Body of pancreas (tissue), 4 donors: ENCODE measurements at regions not wholly inside any gene's neighbourhood (a gene's known extent, or its start where the extent isn't known, plus 50 kb on each side); places are given as distances from the start of the nearest gene placed in this dataset.

Experiments used
- ATAC-seq: fragments of 150-250 bp; one replicate; pipeline ENCODE4 v1.9.1; 2016
- DNase-seq, 4 donors: peaks; one replicate each; pipeline ENCODE4 v3.0.0-alpha.2; 2019
- H3K27ac ChIP-seq, 4 donors: fragments of 200-600 bp; sonication (generic); 1 replicate in 3 of 4; 2 replicates in 1 of 4; pipeline versions ENCODE4 v1.5.1 to v1.6.1; 2016 to 2019; ENCODE audit warnings: mild to moderate bottlenecking in 1 of 4, mixed read lengths in 1 of 4, moderate library complexity in 1 of 4
- H3K27me3 ChIP-seq, 2 donors: fragments of 200-600 bp; sonication (generic); one replicate each; pipeline ENCODE4 v1.6.0; 2016; ENCODE audit warnings: mild to moderate bottlenecking in 1 of 2
- H3K36me3 ChIP-seq, 2 donors: fragments of 200-600 bp; sonication (generic); replicated peaks in 1 of 2; 2 replicates each; pipeline ENCODE4 v1.5.1; 2016; ENCODE audit warnings: low read depth in 2 of 2; ENCODE audit not compliant: insufficient read depth in 1 of 2
- H3K4me1 ChIP-seq: fragments of 200-600 bp; sonication (generic); one replicate; pipeline ENCODE4 v1.6.0; 2016
- H3K4me3 ChIP-seq, 2 donors: fragments of 200-600 bp; sonication (generic); 1 replicate in 1 of 2; 2 replicates in 1 of 2; pipeline ENCODE4 v1.5.1; 2016 to 2019
- H3K9me3 ChIP-seq, 3 donors: fragments of 200-600 bp; sonication (generic); 1 replicate in 2 of 3; 2 replicates in 1 of 3; pipeline ENCODE4 v1.5.1; 2016
- CTCF ChIP-seq, 7 experiments: fragments of 450-650 bp in 4 of 7; fragments of 200-600 bp in 3 of 7; sonication (generic) in 3 of 7; IDR thresholded peaks; one replicate each; pipeline ENCODE4 v1.5.1; 2016 to 2019; ENCODE audit warnings: antibody characterized with exemption in 7 of 7
- POLR2A ChIP-seq, 3 donors: fragments of 450-650 bp; IDR thresholded peaks; one replicate each; pipeline ENCODE4 v1.6.1; 2016; ENCODE audit warnings: antibody characterized with exemption in 3 of 3, mild to moderate bottlenecking in 2 of 3
- WGBS, 2 donors: methylation state at CpG; one replicate each; pipeline ENCODE4 v1.1.5; 2017; 5-methylcytosine and 5-hydroxymethylcytosine counted together
- intact Hi-C: fragments of 100-400 bp; cut with DNase I; formaldehyde crosslinking; loops from one replicate; pipeline ENCODE4 v1.15.1; 2023

DNA sequence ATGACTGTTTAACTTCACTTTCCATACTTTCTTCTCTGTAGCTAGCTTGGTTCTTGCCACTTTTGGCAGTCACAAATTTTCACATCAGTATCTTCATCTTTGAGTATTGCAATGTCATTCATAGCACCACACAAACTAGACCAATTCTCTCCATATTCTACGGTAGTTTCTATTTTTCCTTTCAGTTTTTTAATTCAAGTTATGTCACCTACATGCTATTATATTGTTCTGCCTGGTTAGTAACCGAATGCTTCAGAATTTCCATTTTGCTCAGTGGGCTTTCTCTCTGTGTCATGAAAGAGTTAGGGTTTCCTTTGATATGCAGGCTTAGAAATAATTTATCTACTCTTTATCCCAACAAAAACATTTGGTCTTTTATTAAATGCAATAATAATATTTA is 896.5 kb downstream of the GATA3 start:
- no peak for DNase-seq
- WGBS, 2 donors, result 58 to 76% methylated on average over 2 of the region's 2 CpGs
- intact Hi-C loops, result no loop called here
- no peak for ATAC-seq
- H3K9me3 ChIP-seq, result no peaks in the 10 kb centered on the region
- H3K4me1 ChIP-seq, result no peaks in the 10 kb centered on the region
- no peaks in the 10 kb centered on the region for H3K27me3 ChIP-seq
- no peak overlapping the region for H3K27ac ChIP-seq
- no peaks in the 10 kb centered on the region for H3K36me3 ChIP-seq
- TF ChIP-seq POLR2A (IDR thresholded peaks at IDR 0.05) (no peak), CTCF (IDR thresholded peaks at IDR 0.05) (no peak)
- no peak overlapping the region for H3K4me3 ChIP-seq

DNA sequence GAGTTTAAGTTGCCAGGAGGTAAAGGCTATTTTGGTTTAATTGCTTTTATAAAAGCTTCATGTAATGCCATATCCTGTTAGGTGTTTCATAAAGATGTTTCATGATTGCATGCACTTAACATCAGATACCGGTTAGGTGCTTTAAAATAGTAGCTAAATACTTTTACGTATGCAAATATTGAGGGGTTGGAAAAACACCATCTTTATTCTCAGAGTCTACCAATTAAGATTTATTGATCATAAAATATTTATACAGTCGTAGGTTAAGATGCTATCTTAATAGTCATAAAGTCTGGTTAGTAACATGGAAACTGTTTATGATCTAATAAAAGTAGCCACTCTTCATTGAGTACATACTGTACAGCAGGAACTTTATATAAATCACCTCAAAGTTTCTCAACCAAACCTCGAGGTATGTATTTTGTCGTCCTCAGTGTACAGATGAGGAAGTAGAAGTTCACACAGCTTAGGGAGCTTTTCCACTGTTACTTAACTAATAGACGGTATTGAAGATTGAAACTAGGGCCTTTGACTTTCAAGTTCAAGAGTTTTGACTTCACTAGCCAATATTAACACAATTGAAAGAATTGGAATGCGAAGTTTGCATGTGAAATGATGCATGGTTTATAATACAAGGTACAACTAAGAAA is 897.1 kb downstream of the GATA3 start:
- no peaks in the 10 kb centered on the region for H3K4me1 ChIP-seq
- intact Hi-C loops, result no loop called here
- no peak overlapping the region for H3K27ac ChIP-seq
- H3K9me3 ChIP-seq, result no peaks in the 10 kb centered on the region
- no peak overlapping the region for H3K4me3 ChIP-seq
- H3K27me3 ChIP-seq, result no peaks in the 10 kb centered on the region
- TF ChIP-seq CTCF (IDR thresholded peaks at IDR 0.05) (no peak), POLR2A (IDR thresholded peaks at IDR 0.05) (no peak)
- H3K36me3 ChIP-seq, result no peaks in the 10 kb centered on the region
- no peak for DNase-seq
- WGBS, 2 donors, result 51 to 57% methylated on average over 7 of the region's 7 CpGs
- no peak for ATAC-seq

DNA sequence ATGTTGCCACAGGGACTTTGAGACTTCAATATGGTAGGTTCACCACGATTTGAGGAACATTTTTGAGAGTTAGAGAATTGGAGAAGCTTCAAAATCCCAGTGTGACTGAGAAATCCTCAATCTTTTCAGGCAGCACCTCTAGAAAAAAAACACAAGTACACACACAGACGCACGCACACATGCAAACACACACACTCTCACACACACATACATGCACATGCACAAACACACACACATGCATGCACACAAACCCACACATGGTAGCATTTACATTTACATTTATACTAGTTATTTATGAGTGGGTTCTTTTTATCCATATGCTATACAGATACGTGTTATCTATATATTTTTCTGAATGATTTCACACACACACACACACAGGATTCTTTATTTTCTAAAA is 901.9 kb downstream of the GATA3 start:
- DNase-seq (no peak), ATAC-seq (no peak)
- no peaks in the 10 kb centered on the region for H3K9me3 ChIP-seq
- TF ChIP-seq POLR2A (IDR thresholded peaks at IDR 0.05) (no peak), CTCF (IDR thresholded peaks at IDR 0.05) (no peak)
- no peaks in the 10 kb centered on the region for H3K4me1 ChIP-seq
- H3K27me3 ChIP-seq, result no peaks in the 10 kb centered on the region
- H3K36me3 ChIP-seq, result no peaks in the 10 kb centered on the region
- no peak overlapping the region for H3K4me3 ChIP-seq
- 54 to 57% methylated on average over 4 of the region's 4 CpGs for WGBS, 2 donors
- no peak overlapping the region for H3K27ac ChIP-seq
- intact Hi-C loops, result no loop called here

DNA sequence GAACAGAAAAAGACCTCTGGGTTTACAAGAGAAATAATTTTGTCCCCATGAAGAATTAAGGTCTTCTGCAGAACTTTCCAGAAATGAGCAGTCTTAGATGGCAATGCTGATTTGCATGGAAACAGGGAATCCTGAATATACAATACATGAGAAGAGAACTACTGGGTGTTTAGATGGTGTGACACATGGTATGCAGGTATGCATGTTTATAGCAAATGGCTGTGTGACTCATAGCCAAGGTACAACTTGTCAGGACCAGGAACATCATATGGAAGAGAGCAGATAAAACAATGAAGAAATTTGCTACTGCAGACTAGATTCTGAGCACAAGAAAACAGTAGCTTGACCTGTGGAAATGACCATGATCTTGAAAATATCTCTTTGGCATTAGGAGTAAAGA is 907.8 kb downstream of the GATA3 start:
- Histone ChIP-seq H3K9me3 (no peaks in the 10 kb centered on the region), H3K4me3 (no peak overlapping the region), H3K27ac (no peak overlapping the region), H3K4me1 (no peaks in the 10 kb centered on the region), H3K27me3 (no peaks in the 10 kb centered on the region), H3K36me3 (no peaks in the 10 kb centered on the region)
- no peak for TF ChIP-seq CTCF (IDR thresholded peaks at IDR 0.05)
- no peak for TF ChIP-seq POLR2A (IDR thresholded peaks at IDR 0.05)
- intact Hi-C loops, result no loop called here
- ATAC-seq (no peak), DNase-seq (no peak)

DNA sequence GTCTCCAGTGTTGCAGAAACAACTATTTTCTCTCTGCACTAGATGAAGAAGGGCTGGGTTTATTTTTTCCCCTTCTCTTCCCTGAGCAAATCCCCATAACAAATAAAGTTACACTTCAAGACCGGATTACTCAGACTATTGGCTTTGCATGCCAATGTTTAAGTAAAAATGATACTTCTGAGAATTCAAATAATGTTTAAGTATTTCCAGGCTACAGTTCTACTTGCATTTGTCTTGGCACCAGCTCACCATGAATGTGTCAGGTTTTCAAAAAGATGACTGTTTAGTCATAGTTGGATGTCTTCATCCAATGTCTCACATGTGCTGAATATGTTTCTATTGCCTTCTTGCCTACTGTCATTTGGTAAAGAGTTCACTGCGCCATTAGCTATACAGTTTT is 912.6 kb downstream of the GATA3 start:
- WGBS, 2 donors, result 62 to 71% methylated on average over 2 of the region's 2 CpGs
- Histone ChIP-seq H3K4me1 (no peaks in the 10 kb centered on the region), H3K9me3 (no peaks in the 10 kb centered on the region), H3K36me3 (no peaks in the 10 kb centered on the region), H3K27ac (no peak overlapping the region), H3K4me3 (no peak overlapping the region), H3K27me3 (no peaks in the 10 kb centered on the region)
- TF ChIP-seq POLR2A (IDR thresholded peaks at IDR 0.05) (no peak), CTCF (IDR thresholded peaks at IDR 0.05) (no peak)
- DNase-seq (no peak), ATAC-seq (no peak)
- intact Hi-C loops, result no loop called here
